ENCODE measurements at regions not wholly inside any gene's neighbourhood (a gene's known extent, or its start where the extent isn't known, plus 50 kb on each side); places are given as distances from the start of the nearest gene placed in this dataset.

DNA sequence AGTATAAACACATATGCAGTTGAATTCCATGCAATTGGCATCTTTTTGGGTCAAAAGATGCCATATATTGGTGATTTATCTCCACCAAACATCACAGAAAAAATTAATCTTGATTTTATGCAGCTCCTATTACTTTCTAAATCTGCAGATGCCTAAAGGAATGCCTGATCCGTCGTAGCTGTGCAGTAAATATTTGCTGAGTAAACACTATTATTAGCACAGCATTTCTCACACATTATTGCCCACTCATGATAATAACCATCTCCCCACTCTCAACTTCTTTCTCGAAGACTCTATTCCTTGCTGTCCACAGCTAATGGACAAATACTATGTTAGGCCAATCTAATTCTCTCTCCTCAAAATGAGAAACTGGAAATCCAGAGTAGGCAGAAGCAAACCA, 625.2 kb downstream of the ZIC1 start:
- Histone ChIP-seq H3K9ac (ENCODE audit: low read length in 3 of 3) (no peak overlapping the region), H3K27ac (ENCODE audit: low read depth in 2 of 2, low read length in 2 of 2) (no peak overlapping the region), H3K9me3 (ENCODE audit: control insufficient read depth in 2 of 3, insufficient read depth in 1 of 3, low read length in 3 of 3) (no peaks in the 10 kb centered on the region), H3K4me1 (ENCODE audit: control insufficient read depth in 2 of 3, insufficient read depth in 2 of 3, low read depth in 1 of 3, low read length in 3 of 3) (no peaks in the 10 kb centered on the region), H3K27me3 (ENCODE audit: control insufficient read depth, insufficient read depth, low read length) (no peaks in the 10 kb centered on the region), H3K36me3 (ENCODE audit: control insufficient read depth in 2 of 3, insufficient read depth in 3 of 3, low read length in 3 of 3) (no peaks in the 10 kb centered on the region), H3K4me3 (ENCODE audit: low read length in 3 of 3) (no peak overlapping the region)
- DNase-seq (no peak), FAIRE-seq (no peak)
- TF ChIP-seq, protein P1, sequence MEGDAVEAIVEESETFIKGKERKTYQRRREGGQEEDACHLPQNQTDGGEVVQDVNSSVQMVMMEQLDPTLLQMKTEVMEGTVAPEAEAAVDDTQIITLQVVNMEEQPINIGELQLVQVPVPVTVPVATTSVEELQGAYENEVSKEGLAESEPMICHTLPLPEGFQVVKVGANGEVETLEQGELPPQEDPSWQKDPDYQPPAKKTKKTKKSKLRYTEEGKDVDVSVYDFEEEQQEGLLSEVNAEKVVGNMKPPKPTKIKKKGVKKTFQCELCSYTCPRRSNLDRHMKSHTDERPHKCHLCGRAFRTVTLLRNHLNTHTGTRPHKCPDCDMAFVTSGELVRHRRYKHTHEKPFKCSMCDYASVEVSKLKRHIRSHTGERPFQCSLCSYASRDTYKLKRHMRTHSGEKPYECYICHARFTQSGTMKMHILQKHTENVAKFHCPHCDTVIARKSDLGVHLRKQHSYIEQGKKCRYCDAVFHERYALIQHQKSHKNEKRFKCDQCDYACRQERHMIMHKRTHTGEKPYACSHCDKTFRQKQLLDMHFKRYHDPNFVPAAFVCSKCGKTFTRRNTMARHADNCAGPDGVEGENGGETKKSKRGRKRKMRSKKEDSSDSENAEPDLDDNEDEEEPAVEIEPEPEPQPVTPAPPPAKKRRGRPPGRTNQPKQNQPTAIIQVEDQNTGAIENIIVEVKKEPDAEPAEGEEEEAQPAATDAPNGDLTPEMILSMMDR (IDR thresholded peaks at IDR 0.05; ENCODE audit: borderline replicate concordance, extremely low read depth, insufficient read depth): no peak
- intact Hi-C loops (cut with DNase I): no loop called here

DNA sequence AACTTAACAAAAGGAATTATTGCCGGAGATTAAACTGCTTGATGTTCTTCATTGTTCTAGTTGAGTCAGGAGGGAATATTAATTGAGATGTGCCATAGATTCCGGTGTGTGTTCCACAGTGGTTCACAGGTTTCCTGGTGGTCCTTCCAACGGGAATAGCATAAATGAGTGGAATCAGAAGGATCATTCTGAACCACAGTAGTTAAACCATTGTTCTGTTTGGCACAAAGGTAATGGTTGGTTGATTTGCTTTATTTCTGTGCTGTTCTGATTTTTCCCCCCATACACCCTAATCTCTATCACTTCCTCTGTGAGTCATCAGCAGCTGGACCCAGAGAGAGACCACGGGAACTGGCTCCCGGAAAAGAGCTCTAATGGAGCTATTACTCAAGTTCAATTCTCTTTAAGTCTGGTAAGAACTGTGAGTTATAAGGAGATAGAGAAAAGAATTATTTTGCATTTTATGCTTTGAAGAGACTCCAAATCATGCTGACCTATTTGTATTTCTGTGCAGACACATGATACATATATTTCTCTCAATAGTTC, 627.2 kb downstream of the ZIC1 start:
- Histone ChIP-seq H3K4me3 (ENCODE audit: low read length in 3 of 3) (no peak overlapping the region), H3K9ac (ENCODE audit: low read length in 3 of 3) (no peak overlapping the region), H3K4me1 (ENCODE audit: control insufficient read depth in 2 of 3, insufficient read depth in 2 of 3, low read depth in 1 of 3, low read length in 3 of 3) (no peaks in the 10 kb centered on the region), H3K9me3 (ENCODE audit: control insufficient read depth in 2 of 3, insufficient read depth in 1 of 3, low read length in 3 of 3) (no peaks in the 10 kb centered on the region), H3K27ac (ENCODE audit: low read depth in 2 of 2, low read length in 2 of 2) (no peak overlapping the region), H3K36me3 (ENCODE audit: control insufficient read depth in 2 of 3, insufficient read depth in 3 of 3, low read length in 3 of 3) (no peaks in the 10 kb centered on the region), H3K27me3 (ENCODE audit: control insufficient read depth, insufficient read depth, low read length) (no peaks in the 10 kb centered on the region)
- TF ChIP-seq, protein P1 (IDR thresholded peaks at IDR 0.05; ENCODE audit: borderline replicate concordance, extremely low read depth, insufficient read depth): no peak
- DNase-seq: no peak
- intact Hi-C loops (cut with DNase I): no loop called here
- FAIRE-seq: no peak

DNA sequence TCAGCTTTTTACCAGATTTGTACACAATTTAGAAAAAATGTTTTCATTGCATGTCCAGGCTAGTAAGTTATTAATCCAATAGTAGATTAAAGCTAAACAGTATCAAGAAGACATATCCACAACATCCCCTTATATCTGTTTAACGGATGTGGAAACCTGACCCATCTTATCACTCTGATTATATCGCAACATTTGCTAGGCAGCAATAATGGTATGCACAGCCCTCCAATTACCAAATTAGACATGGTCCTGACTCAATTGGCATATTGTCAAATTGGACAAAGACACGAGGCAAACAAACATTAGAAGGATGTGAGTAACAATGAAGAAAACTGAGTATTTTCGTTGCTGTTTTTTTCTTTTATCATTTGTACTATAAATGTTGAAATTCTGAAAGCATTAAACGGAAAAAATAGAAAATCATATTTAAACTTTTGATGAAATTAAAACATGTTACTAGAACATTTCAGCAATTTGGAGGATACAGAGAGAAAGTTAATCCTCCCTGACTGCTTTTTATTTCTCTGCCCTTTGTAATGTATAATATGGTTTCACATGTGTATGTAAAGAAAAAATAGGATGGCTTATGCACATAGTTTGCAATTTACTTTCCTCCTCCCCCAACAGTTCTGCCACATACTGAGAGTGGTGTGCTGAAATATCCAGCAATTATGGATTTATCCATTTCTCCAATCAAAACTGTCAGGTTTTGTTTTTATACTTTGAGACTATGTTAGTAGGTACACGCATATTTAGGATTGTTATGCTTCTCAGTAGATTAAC, 633.7 kb downstream of the ZIC1 start:
- Histone ChIP-seq H3K36me3 (ENCODE audit: control insufficient read depth in 2 of 3, insufficient read depth in 3 of 3, low read length in 3 of 3) (no peaks in the 10 kb centered on the region), H3K4me1 (ENCODE audit: control insufficient read depth in 2 of 3, insufficient read depth in 2 of 3, low read depth in 1 of 3, low read length in 3 of 3) (no peaks in the 10 kb centered on the region), H3K9me3 (ENCODE audit: control insufficient read depth in 2 of 3, insufficient read depth in 1 of 3, low read length in 3 of 3) (no peaks in the 10 kb centered on the region), H3K9ac (ENCODE audit: low read length in 3 of 3) (no peak overlapping the region), H3K27ac (ENCODE audit: low read depth in 2 of 2, low read length in 2 of 2) (no peak overlapping the region), H3K27me3 (ENCODE audit: control insufficient read depth, insufficient read depth, low read length) (no peaks in the 10 kb centered on the region), H3K4me3 (ENCODE audit: low read length in 3 of 3) (no peak overlapping the region)
- DNase-seq: no peak
- intact Hi-C loops (cut with DNase I): no loop called here
- TF ChIP-seq, protein P1 (IDR thresholded peaks at IDR 0.05; ENCODE audit: borderline replicate concordance, extremely low read depth, insufficient read depth): no peak
- no peak for FAIRE-seq
